SK-N-SH treated with all-trans-retinoic acid at 6 μM for 48 hours (cell line): ENCODE measurements at regions not wholly inside any gene's neighbourhood (a gene's known extent, or its start where the extent isn't known, plus 50 kb on each side); places are given as distances from the start of the nearest gene placed in this dataset.

Source experiments
- ATAC-seq: fragments of 200-7000 bp; cut with Tn5 transposase; 3 replicates; pipeline ENCODE4 v1.9.1; 2020; ENCODE audit warnings: mild to moderate bottlenecking, moderate library complexity
- ARNTL ChIP-seq: fragments of 450-650 bp; formaldehyde crosslinking; IDR thresholded peaks from 2 replicates; pipeline ENCODE4 v1.5.0; 2020; ENCODE audit warnings: low read depth, mild to moderate bottlenecking, moderate library complexity, borderline replicate concordance
- BACH2 ChIP-seq: fragments of 250-450 bp; sonication (Bioruptor Pico); IDR thresholded peaks from 2 replicates; pipeline ENCODE4 v1.9.0; 2021; ENCODE audit warnings: mild to moderate bottlenecking, borderline replicate concordance
- CREB5 ChIP-seq: fragments of 250-450 bp; sonication (Bioruptor Pico); IDR thresholded peaks from 2 replicates; pipeline ENCODE4 v1.5.1; 2020; ENCODE audit warnings: low read depth, mild to moderate bottlenecking, moderate library complexity
- CSDC2 ChIP-seq: fragments of 250-450 bp; sonication (Bioruptor Pico); IDR thresholded peaks from 2 replicates; pipeline ENCODE4 v1.5.0; 2020; ENCODE audit warnings: mild to moderate bottlenecking, moderate library complexity
- CSRNP3 ChIP-seq: fragments of 250-450 bp; sonication (Bioruptor Pico); IDR thresholded peaks from 2 replicates; pipeline ENCODE4 v1.5.1; 2021; ENCODE audit warnings: mild to moderate bottlenecking, moderate library complexity
- ESRRG ChIP-seq: fragments of 250-450 bp; sonication (Bioruptor Pico); IDR thresholded peaks from 2 replicates; pipeline ENCODE4 v1.6.1; 2021; ENCODE audit warnings: mild to moderate bottlenecking
- GLIS3 ChIP-seq: fragments of 250-450 bp; sonication (Bioruptor Pico); IDR thresholded peaks from 2 replicates; pipeline ENCODE4 v1.5.0; 2020; ENCODE audit warnings: mild to moderate bottlenecking, moderate library complexity
- OSR1 ChIP-seq: fragments of 250-450 bp; sonication (Bioruptor Pico); IDR thresholded peaks from 2 replicates; pipeline ENCODE4 v1.8.0; 2022; ENCODE audit warnings: moderate library complexity, mild to moderate bottlenecking, inconsistent platforms
- PATZ1 ChIP-seq: fragments of 250-450 bp; sonication (Bioruptor Pico); IDR thresholded peaks from 2 replicates; pipeline ENCODE4 v1.8.0; 2020; ENCODE audit warnings: mild to moderate bottlenecking, moderate library complexity, borderline replicate concordance
- POU6F1 ChIP-seq: fragments of 250-450 bp; sonication (Bioruptor Pico); IDR thresholded peaks from 2 replicates; pipeline ENCODE4 v1.8.0; 2021; ENCODE audit warnings: low read depth, mild to moderate bottlenecking, moderate library complexity, borderline replicate concordance
- PPARA ChIP-seq: fragments of 250-450 bp; sonication (Bioruptor Pico); IDR thresholded peaks from 2 replicates; pipeline ENCODE4 v1.5.0; 2020; ENCODE audit warnings: mild to moderate bottlenecking, borderline replicate concordance
- RARB ChIP-seq: fragments of 250-450 bp; sonication (Bioruptor Pico); IDR thresholded peaks from 2 replicates; pipeline ENCODE4 v1.8.0; 2021; ENCODE audit warnings: mild to moderate bottlenecking, moderate library complexity
- SNAI2 ChIP-seq: fragments of 250-450 bp; sonication (Bioruptor Pico); IDR thresholded peaks from 2 replicates; pipeline ENCODE4 v1.5.0; 2020; ENCODE audit warnings: mild to moderate bottlenecking, moderate library complexity
- TCF4 ChIP-seq: fragments of 250-450 bp; sonication (Bioruptor Pico); IDR thresholded peaks from 2 replicates; pipeline ENCODE4 v1.8.0; 2021; ENCODE audit warnings: mild to moderate bottlenecking, moderate library complexity, borderline replicate concordance
- TOX ChIP-seq: fragments of 250-450 bp; sonication (Bioruptor Pico); IDR thresholded peaks from 2 replicates; pipeline ENCODE4 v1.8.0; 2021; ENCODE audit warnings: mild to moderate bottlenecking, moderate library complexity, borderline replicate concordance
- TSHZ2 ChIP-seq: fragments of 250-450 bp; sonication (Bioruptor Pico); IDR thresholded peaks from 2 replicates; pipeline ENCODE4 v1.5.0; 2020; ENCODE audit warnings: mild to moderate bottlenecking, moderate library complexity
- ZC3H10 ChIP-seq: fragments of 250-450 bp; sonication (Bioruptor Pico); IDR thresholded peaks from 2 replicates; pipeline ENCODE4 v1.5.1; 2021; ENCODE audit warnings: mild to moderate bottlenecking, moderate library complexity
- ZFP30 ChIP-seq: fragments of 450-650 bp; formaldehyde crosslinking; IDR thresholded peaks from 2 replicates; pipeline ENCODE4 v1.5.0; 2022; ENCODE audit warnings: mild to moderate bottlenecking, moderate library complexity
- ZNF565 ChIP-seq: fragments of 450-650 bp; formaldehyde crosslinking; conservative IDR thresholded peaks from 2 replicates; pipeline ENCODE4 v1.5.0; 2020; ENCODE audit warnings: low read depth, mild to moderate bottlenecking, moderate library complexity
- ZNF8 ChIP-seq: fragments of 450-650 bp; formaldehyde crosslinking; IDR thresholded peaks from 2 replicates; pipeline ENCODE4 v1.5.0; 2020; ENCODE audit warnings: mild to moderate bottlenecking, moderate library complexity

GRCh38 chr5:85893996-85894395 lies 723.7 kb upstream of the COX7C start (continued):
- TF ChIP-seq PATZ1 = no peak
- TF ChIP-seq TCF4 (CRISPR knock-in tag) = no peak
- TF ChIP-seq SNAI2 (CRISPR knock-in tag) = no peak

GRCh38 chr5:85896514-85896913 lies 721.2 kb upstream of the COX7C start:
- TF ChIP-seq POU6F1 = no peak
- TF ChIP-seq PATZ1 = no peak
- TF ChIP-seq ZC3H10 = no peak
- no peak for TF ChIP-seq CREB5
- no peak for TF ChIP-seq OSR1
- TF ChIP-seq GLIS3 (CRISPR knock-in tag) = no peak
- no peak for TF ChIP-seq CSDC2 (CRISPR knock-in tag)
- TF ChIP-seq TOX = no peak
- TF ChIP-seq ZFP30 (CRISPR knock-in tag) = no peak
- TF ChIP-seq TSHZ2 (CRISPR knock-in tag) = no peak
- no peak for TF ChIP-seq TCF4 (CRISPR knock-in tag)
- no peak for TF ChIP-seq SNAI2 (CRISPR knock-in tag)
- no peak for TF ChIP-seq CSRNP3 (CRISPR knock-in tag)
- TF ChIP-seq PPARA (CRISPR knock-in tag) = no peak
- no peak for TF ChIP-seq ARNTL (CRISPR knock-in tag)
- no peak for TF ChIP-seq ZNF8 (CRISPR knock-in tag)
- TF ChIP-seq ZNF565 = no peak
- TF ChIP-seq BACH2 = no peak
- TF ChIP-seq ESRRG (CRISPR knock-in tag) = no peak
- TF ChIP-seq RARB (CRISPR knock-in tag) = no peak
- no peak for ATAC-seq

GRCh38 chr5:85906460-85906859 lies 711.3 kb upstream of the COX7C start:
- no peak for ATAC-seq
- TF ChIP-seq PPARA (CRISPR knock-in tag) (no peak), ZC3H10 (no peak), CSDC2 (CRISPR knock-in tag) (no peak), BACH2 (no peak), TSHZ2 (CRISPR knock-in tag) (no peak), ZNF565 (no peak)
